TTC549 (cell line): ENCODE measurements at regions not wholly inside any gene's neighbourhood (a gene's known extent, or its start where the extent isn't known, plus 50 kb on each side); places are given as distances from the start of the nearest gene placed in this dataset.

Source experiments
- FAIRE-seq: peaks from 2 replicates; lab custom pipeline; 2012; peaks lifted over from hg19 to GRCh38; lab: Jason Lieb, UNC

GRCh38 chr15:29490747-29491471 is 221.3 kb upstream of the NSMCE3 start:
- FAIRE-seq, result no peak

GRCh38 chr15:29480949-29481348 is 211.3 kb upstream of the NSMCE3 start:
- no peak for FAIRE-seq

GRCh38 chr15:29480278-29480677 is 210.7 kb upstream of the NSMCE3 start:
- no peak for FAIRE-seq

GRCh38 chr15:29477256-29477655 is 207.6 kb upstream of the NSMCE3 start:
- no peak for FAIRE-seq

GRCh38 chr15:29476503-29477080 is 207.0 kb upstream of the NSMCE3 start:
- FAIRE-seq, result no peak

- FAIRE-seq, result no peak
Measured at GRCh38 chr15:29475096-29475495, 205.5 kb upstream of the NSMCE3 start.

GRCh38 chr15:29473621-29474105 is 204.0 kb upstream of the NSMCE3 start:
- no peak for FAIRE-seq

- FAIRE-seq, result no peak
Measured at GRCh38 chr15:29472901-29473445, 203.4 kb upstream of the NSMCE3 start.

- no peak for FAIRE-seq
Measured at GRCh38 chr15:29471757-29472156, 202.1 kb upstream of the NSMCE3 start.

GRCh38 chr15:29471306-29471705 is 201.7 kb upstream of the NSMCE3 start:
- FAIRE-seq, result no peak

GRCh38 chr15:29470794-29471193 is 201.2 kb upstream of the NSMCE3 start:
- no peak for FAIRE-seq

GRCh38 chr15:29470311-29470710 is 200.7 kb upstream of the NSMCE3 start:
- no peak for FAIRE-seq

- no peak for FAIRE-seq
Measured at GRCh38 chr15:29468899-29469298, 199.3 kb upstream of the NSMCE3 start.

- FAIRE-seq, result no peak
Measured at GRCh38 chr15:29467091-29467490, 197.5 kb upstream of the NSMCE3 start.

GRCh38 chr15:29466292-29466691 is 196.7 kb upstream of the NSMCE3 start:
- FAIRE-seq, result no peak

GRCh38 chr15:29465816-29466215 is 196.2 kb upstream of the NSMCE3 start:
- FAIRE-seq, result no peak

GRCh38 chr15:29465196-29465595 is 195.6 kb upstream of the NSMCE3 start:
- no peak for FAIRE-seq

GRCh38 chr15:29461877-29462276 is 192.3 kb upstream of the NSMCE3 start:
- FAIRE-seq, result no peak

- FAIRE-seq, result no peak
Measured at GRCh38 chr15:29458361-29458760, 188.7 kb upstream of the NSMCE3 start.

GRCh38 chr15:29457729-29458128 is 188.1 kb upstream of the NSMCE3 start:
- FAIRE-seq, result no peak

GRCh38 chr15:29456964-29457363 is 187.3 kb upstream of the NSMCE3 start:
- FAIRE-seq, result no peak

GRCh38 chr15:29456255-29456654 is 186.6 kb upstream of the NSMCE3 start:
- FAIRE-seq, result no peak

GRCh38 chr15:29455530-29455929 is 185.9 kb upstream of the NSMCE3 start:
- no peak for FAIRE-seq

GRCh38 chr15:29455055-29455454 is 185.4 kb upstream of the NSMCE3 start:
- FAIRE-seq, result no peak
